Spleen (tissue), 11 donors: ENCODE measurements at regions not wholly inside any gene's neighbourhood (a gene's known extent, or its start where the extent isn't known, plus 50 kb on each side); places are given as distances from the start of the nearest gene placed in this dataset.

ENCODE experiments used
- DNase-seq: peaks from one replicate; pipeline ENCODE4 v3.0.0-alpha.2; 2020
- H3K27ac ChIP-seq, 8 donors: fragments of 200-600 bp; sonication (generic) in 7 of 8; 1 replicate in 4 of 8; 2 replicates in 4 of 8; pipeline versions ENCODE4 v1.5.0 to v1.8.0; 2016 to 2021; ENCODE audit warnings: inconsistent platforms in 4 of 8, mild to moderate bottlenecking in 4 of 8, moderate library complexity in 1 of 8
- H3K27me3 ChIP-seq, 7 donors: fragments of 200-600 bp; sonication (generic) in 6 of 7; replicated peaks in 1 of 7; 1 replicate in 4 of 7; 2 replicates in 3 of 7; pipeline versions ENCODE4 v1.5.0 to v1.8.0; 2016 to 2021; ENCODE audit warnings: inconsistent platforms in 3 of 7, mild to moderate bottlenecking in 1 of 7
- H3K36me3 ChIP-seq, 6 donors: fragments of 200-600 bp; sonication (generic) in 5 of 6; 1 replicate in 4 of 6; 2 replicates in 2 of 6; pipeline versions ENCODE4 v1.5.0 to v1.8.0; 2016 to 2021; ENCODE audit warnings: inconsistent platforms in 2 of 6
- H3K4me1 ChIP-seq, 6 donors: fragments of 200-600 bp; sonication (generic) in 5 of 6; 1 replicate in 3 of 6; 2 replicates in 3 of 6; pipeline versions ENCODE4 v1.5.0 to v1.8.0; 2016 to 2021; ENCODE audit warnings: inconsistent platforms in 3 of 6
- H3K4me3 ChIP-seq, 8 donors: fragments of 200-600 bp; sonication (generic) in 7 of 8; 1 replicate in 4 of 8; 2 replicates in 4 of 8; pipeline versions ENCODE4 v1.5.0 to v1.8.0; 2016 to 2021; ENCODE audit warnings: inconsistent platforms in 4 of 8, mild to moderate bottlenecking in 4 of 8, moderate library complexity in 2 of 8
- H3K9me3 ChIP-seq, 8 donors: fragments of 200-600 bp; sonication (generic) in 7 of 8; 1 replicate in 4 of 8; 2 replicates in 4 of 8; pipeline versions ENCODE4 v1.5.0 to v1.8.0; 2016 to 2021; ENCODE audit warnings: inconsistent platforms in 4 of 8
- POLR2A ChIP-seq, 3 donors: fragments of 450-650 bp; IDR thresholded peaks; one replicate each; pipeline ENCODE4 v1.5.1; 2017; ENCODE audit warnings: antibody characterized with exemption in 3 of 3, mild to moderate bottlenecking in 1 of 3
- POLR2AphosphoS5 ChIP-seq, 3 donors: sonication (generic); formaldehyde crosslinking; IDR thresholded peaks; one replicate each; pipeline ENCODE4 v1.5.1; 2017; ENCODE audit warnings: antibody characterized with exemption in 3 of 3
- WGBS, 5 donors: extraction: QIAGEN DNeasy Blood & Tissue Kit in 3 of 5; methylation state at CpG; one replicate each; pipeline versions ENCODE4 v1.1.5 to v1.1.7; 2013 to 2018; 5-methylcytosine and 5-hydroxymethylcytosine counted together
- intact Hi-C: fragments of 100-400 bp; cut with DNase I; formaldehyde crosslinking; loops from one replicate; pipeline ENCODE4 v1.15.0; 2023; ENCODE audit warnings: low total_unique reads
- TF ChIP-seq, protein P1 (sequence below), 11 experiments: fragments of 200-600 bp in 7 of 11; fragments of 450-650 bp in 4 of 11; sonication (generic) in 4 of 11; IDR thresholded peaks in 8 of 11; conservative IDR thresholded peaks in 3 of 11; 1 replicate in 7 of 11; 2 replicates in 4 of 11; pipeline versions ENCODE4 v1.4.0 to v1.8.0; 2016 to 2021; ENCODE audit warnings: antibody characterized with exemption in 11 of 11, inconsistent platforms in 4 of 11, mild to moderate bottlenecking in 1 of 11
- donor health status: healthy with polysubstance abuse.
- donor health status: DM: no; HTN: no; CAD: no; lungs with moderate emphysema.
- donor health status: DM: no; HTN: no; CAD: no.
- donor health status: Bipolar disorder and iron deficiency.
- donor health status: healthy.
- donor health status: DM: no; HTN: no; CAD: no.
- donor health status: DM: yes; HTN: yes; CAD: no.

DNA sequence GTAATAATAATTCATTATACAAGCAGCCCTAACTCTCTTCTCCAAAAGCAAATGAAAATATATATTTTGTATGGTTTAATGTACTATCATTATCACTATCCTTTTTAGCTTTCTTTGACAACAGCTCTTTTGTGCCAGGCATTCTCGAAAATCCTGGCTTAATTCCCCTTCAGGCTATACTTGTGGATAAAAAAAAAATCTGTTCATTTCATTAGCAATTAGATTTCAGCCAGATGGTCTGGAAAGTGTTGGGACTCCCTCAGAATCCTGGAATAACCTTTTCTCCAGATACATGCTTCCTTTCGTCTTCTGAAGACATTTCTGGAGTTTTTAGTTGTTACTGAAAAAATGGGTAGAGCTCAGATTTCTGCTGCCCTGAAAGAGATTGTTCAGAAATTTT lies 83.4 kb upstream of the PLPPR4 start:
- DNase-seq, result no peak
- no peaks in the 10 kb centered on the region for H3K27me3 ChIP-seq
- no peaks in the 10 kb centered on the region for H3K36me3 ChIP-seq
- no peaks in the 10 kb centered on the region for H3K9me3 ChIP-seq
- H3K4me1 ChIP-seq, result no peaks in the 10 kb centered on the region
- no peak for TF ChIP-seq POLR2A (IDR thresholded peaks at IDR 0.05)
- no peak for TF ChIP-seq POLR2AphosphoS5 (IDR thresholded peaks at IDR 0.05)
- TF ChIP-seq, protein P1, sequence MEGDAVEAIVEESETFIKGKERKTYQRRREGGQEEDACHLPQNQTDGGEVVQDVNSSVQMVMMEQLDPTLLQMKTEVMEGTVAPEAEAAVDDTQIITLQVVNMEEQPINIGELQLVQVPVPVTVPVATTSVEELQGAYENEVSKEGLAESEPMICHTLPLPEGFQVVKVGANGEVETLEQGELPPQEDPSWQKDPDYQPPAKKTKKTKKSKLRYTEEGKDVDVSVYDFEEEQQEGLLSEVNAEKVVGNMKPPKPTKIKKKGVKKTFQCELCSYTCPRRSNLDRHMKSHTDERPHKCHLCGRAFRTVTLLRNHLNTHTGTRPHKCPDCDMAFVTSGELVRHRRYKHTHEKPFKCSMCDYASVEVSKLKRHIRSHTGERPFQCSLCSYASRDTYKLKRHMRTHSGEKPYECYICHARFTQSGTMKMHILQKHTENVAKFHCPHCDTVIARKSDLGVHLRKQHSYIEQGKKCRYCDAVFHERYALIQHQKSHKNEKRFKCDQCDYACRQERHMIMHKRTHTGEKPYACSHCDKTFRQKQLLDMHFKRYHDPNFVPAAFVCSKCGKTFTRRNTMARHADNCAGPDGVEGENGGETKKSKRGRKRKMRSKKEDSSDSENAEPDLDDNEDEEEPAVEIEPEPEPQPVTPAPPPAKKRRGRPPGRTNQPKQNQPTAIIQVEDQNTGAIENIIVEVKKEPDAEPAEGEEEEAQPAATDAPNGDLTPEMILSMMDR (IDR thresholded peaks at IDR 0.05 in 8 of 11, conservative IDR thresholded peaks at IDR 0.05 in 3 of 11), result no peak
- H3K4me3 ChIP-seq, result no peak overlapping the region
- WGBS, 5 donors, result 85 to 94% (median 89%) methylated on average over 2 of the region's 2 CpGs
- intact Hi-C loops, result loop anchor here (5.0 to 10.0 kb wide), 2 partner anchors 386 to 526 kb away; no protein-coding TSS in a partner anchor
- H3K27ac ChIP-seq, result no peak overlapping the region

DNA sequence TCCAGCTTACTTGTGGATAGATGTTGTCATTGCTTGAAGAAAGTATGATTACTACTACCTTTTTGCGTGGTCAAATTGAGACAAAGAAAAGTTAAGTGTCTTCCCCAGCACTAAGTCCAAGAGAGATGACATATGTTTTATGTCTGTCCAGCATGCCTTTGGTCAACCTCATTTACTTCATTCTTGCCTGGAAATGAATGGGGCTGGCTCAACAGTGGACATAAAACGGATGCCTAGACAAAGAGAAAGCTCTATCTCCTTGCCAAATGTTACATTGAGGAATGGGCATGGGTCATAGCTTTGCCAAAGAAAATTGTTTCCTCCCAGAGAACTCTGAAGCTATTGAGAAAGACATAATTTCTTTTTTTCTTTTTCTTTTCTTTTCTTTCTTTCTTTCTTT lies 82.4 kb upstream of the PLPPR4 start:
- intact Hi-C loops, result loop anchor here (5.0 to 10.0 kb wide), 2 partner anchors 387 to 525 kb away; no protein-coding TSS in a partner anchor
- WGBS, 5 donors, result 71 to 88% (median 80%) methylated on average over 2 of the region's 2 CpGs
- DNase-seq, result no peak

DNA sequence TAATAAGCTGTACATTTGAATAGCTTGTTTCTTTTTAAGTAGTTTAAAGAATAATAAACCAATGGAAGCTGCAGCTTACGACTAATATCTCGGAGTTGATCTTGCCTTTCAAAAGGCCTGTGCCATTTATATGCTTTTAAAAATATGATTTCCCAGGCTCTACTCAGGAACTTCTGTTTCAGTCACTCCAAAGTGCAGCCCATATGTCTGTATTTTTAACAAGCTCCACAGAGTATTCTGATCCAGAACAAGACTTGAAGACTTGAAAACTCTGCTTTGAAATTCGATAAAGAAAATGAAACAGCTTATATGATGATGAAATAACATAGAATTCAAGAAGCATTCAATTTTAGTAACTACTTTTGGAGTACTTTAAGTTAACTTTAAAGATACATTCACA lies 79.1 kb upstream of the PLPPR4 start:
- no peak for DNase-seq
- Histone ChIP-seq H3K4me3 (no peak overlapping the region), H3K9me3 (no peaks in the 10 kb centered on the region), H3K4me1 (no peaks in the 10 kb centered on the region), H3K27me3 (no peaks in the 10 kb centered on the region), H3K36me3 (no peaks in the 10 kb centered on the region), H3K27ac (no peak overlapping the region)
- 79 to 84% (median 82%) methylated on average over 3 of the region's 3 CpGs for WGBS, 5 donors
- TF ChIP-seq, protein P1 (IDR thresholded peaks at IDR 0.05 in 8 of 11, conservative IDR thresholded peaks at IDR 0.05 in 3 of 11), result no peak
- TF ChIP-seq POLR2A (IDR thresholded peaks at IDR 0.05), result no peak
- TF ChIP-seq POLR2AphosphoS5 (IDR thresholded peaks at IDR 0.05), result no peak
- intact Hi-C loops, result loop anchor here (10.0 kb wide), 1 partner anchor 390 kb away; no protein-coding TSS in a partner anchor

More for the DNA sequence above, 82.4 kb upstream of the PLPPR4 start:
- Histone ChIP-seq H3K36me3 (no peaks in the 10 kb centered on the region), H3K4me1 (no peaks in the 10 kb centered on the region), H3K9me3 (no peaks in the 10 kb centered on the region), H3K4me3 (no peak overlapping the region), H3K27me3 (no peaks in the 10 kb centered on the region), H3K27ac (no peak overlapping the region)
- TF ChIP-seq, protein P1 (IDR thresholded peaks at IDR 0.05 in 8 of 11, conservative IDR thresholded peaks at IDR 0.05 in 3 of 11), result no peak
- TF ChIP-seq POLR2AphosphoS5 (IDR thresholded peaks at IDR 0.05) (no peak), POLR2A (IDR thresholded peaks at IDR 0.05) (no peak)

DNA sequence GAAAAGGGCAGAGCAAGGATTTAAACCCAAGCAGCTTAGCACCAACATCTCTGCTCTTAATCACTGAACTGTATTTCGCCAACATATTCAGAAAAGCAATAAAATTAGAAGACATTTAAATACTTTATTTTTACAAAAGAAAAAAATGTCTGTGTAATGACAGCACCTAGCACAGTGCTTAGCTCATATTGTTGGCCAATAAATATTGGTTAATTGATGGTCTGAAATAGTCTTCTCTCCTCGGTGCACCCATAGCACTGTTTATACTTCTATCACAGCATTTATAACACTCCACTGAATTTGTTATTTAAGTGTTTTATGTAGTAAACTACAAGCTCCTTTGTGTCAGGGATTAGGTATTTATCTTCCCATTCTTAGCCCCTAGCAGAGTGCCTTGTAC lies 70.9 kb upstream of the PLPPR4 start:
- H3K4me3 ChIP-seq, result no peak overlapping the region
- 83 to 94% (median 89%) methylated on average over 2 of the region's 2 CpGs for WGBS, 5 donors
- H3K36me3 ChIP-seq, result no peaks in the 10 kb centered on the region
- no peak overlapping the region for H3K27ac ChIP-seq
- TF ChIP-seq, protein P1 (IDR thresholded peaks at IDR 0.05 in 8 of 11, conservative IDR thresholded peaks at IDR 0.05 in 3 of 11), result no peak
- TF ChIP-seq POLR2A (IDR thresholded peaks at IDR 0.05) (no peak), POLR2AphosphoS5 (IDR thresholded peaks at IDR 0.05) (no peak)
- H3K4me1 ChIP-seq, result no peaks in the 10 kb centered on the region
- H3K9me3 ChIP-seq, result no peaks in the 10 kb centered on the region
- DNase-seq, result no peak
- H3K27me3 ChIP-seq, result no peaks in the 10 kb centered on the region
- intact Hi-C loops, result no loop called here
